Cardiac fibroblast (primary cell): ENCODE measurements at regions not wholly inside any gene's neighbourhood (a gene's known extent, or its start where the extent isn't known, plus 50 kb on each side); places are given as distances from the start of the nearest gene placed in this dataset.
"Not testable (repeated sequence)": the region's sequence is repeated elsewhere in the genome, so short reads cannot be mapped to it uniquely, and the experiment has no call there.

Experiments used
- DNase-seq, 2 donors: peaks; one replicate each; pipeline versions ENCODE4 v3.0.0 to v3.0.0-alpha.2; 2010; ENCODE audit warnings: low read depth in 2 of 2
- H3K4me3 ChIP-seq, 2 donors: replicated peaks in 1 of 2; 1 replicate in 1 of 2; 2 replicates in 1 of 2; pipeline ENCODE4 v1.5.1; 2011; ENCODE audit warnings: low read depth in 2 of 2, low read length in 2 of 2, mild to moderate bottlenecking in 2 of 2, moderate library complexity in 1 of 2
- CTCF ChIP-seq: IDR thresholded peaks from one replicate; pipeline ENCODE4 v1.5.1; 2011; ENCODE audit warnings: low read depth, mild to moderate bottlenecking, low read length, inconsistent platforms

DNA sequence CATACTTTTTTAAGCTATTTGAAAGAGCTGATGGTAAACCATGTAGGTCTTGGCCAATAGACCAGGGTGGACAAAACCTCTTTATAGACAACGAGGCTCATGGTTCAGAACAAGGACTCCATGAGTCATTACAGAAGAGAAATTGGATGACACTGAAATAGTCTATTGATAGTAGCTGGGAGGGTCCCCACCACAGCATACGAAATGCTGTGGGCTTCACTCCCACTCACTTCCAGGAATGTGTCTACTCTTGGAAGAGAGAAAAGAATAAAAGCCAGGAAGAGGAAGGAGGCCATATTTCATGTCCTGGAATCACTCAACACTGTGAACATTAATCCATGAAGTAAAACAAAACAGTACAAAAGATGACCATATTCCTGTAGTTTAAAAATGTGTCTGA is 82.3 kb upstream of the MXRA5 start:
- TF ChIP-seq CTCF, result no peak
- no peak for DNase-seq

DNA sequence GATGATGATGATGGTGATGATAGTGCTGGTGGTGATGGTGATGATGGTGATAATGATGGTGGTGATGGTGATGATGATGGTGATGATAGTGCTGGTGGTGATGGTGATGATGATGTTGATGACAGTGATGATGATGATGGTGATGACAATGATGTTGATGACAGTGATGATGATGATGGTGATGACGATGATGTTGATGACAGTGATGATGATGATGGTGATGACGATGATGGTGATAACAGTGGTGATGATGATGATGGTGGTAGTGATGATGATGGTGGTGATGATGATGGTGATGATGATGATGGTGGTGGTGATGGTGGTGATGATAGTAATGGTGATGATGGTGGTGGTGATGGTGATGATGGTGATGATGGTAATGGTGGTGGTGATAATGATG is 80.1 kb upstream of the MXRA5 start:
- TF ChIP-seq CTCF, result no peak
- no peak for DNase-seq
- no peak overlapping the region for H3K4me3 ChIP-seq

More for the DNA sequence above, 82.3 kb upstream of the MXRA5 start:
- H3K4me3 ChIP-seq, result no peak overlapping the region

GRCh38 chrX:3425031-3425430 is 78.6 kb upstream of the MXRA5 start:
- no peak for TF ChIP-seq CTCF
- H3K4me3 ChIP-seq, result no peak overlapping the region
- DNase-seq, result no peak

GRCh38 chrX:3420316-3420715 is 73.9 kb upstream of the MXRA5 start:
- DNase-seq, result no peak
- no peak for TF ChIP-seq CTCF
- no peak overlapping the region for H3K4me3 ChIP-seq

GRCh38 chrX:3415011-3415410 is 68.6 kb upstream of the MXRA5 start:
- no peak for TF ChIP-seq CTCF
- DNase-seq, result no peak
- H3K4me3 ChIP-seq, result no peak overlapping the region

DNA sequence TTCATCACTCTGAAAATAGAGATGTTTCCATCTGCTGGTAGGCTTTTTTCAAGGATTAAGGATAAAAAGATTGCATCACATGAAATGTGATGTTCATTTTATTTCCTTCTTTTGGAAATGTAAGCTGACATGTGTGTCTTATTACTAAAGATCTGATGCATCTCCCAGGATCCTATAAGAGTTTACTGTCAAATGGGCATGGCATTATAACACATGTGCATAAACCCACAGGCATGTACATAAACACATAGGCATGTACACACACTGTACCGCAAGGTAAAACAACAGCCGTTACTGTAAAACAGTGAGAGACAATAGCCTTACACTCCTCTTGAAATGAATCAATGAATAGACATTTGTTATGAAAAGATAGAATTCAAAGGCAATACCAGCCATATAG is 65.2 kb upstream of the MXRA5 start:
- DNase-seq, H3K4me3 ChIP-seq: not testable (repeated sequence)

GRCh38 chrX:3409936-3410335 is 63.5 kb upstream of the MXRA5 start:
- DNase-seq, result not testable (repeated sequence)

GRCh38 chrX:3407781-3408180 is 61.3 kb upstream of the MXRA5 start:
- no peak for TF ChIP-seq CTCF
- DNase-seq, result no peak
- no peak overlapping the region for H3K4me3 ChIP-seq

More at GRCh38 chrX:3409936-3410335, 63.5 kb upstream of the MXRA5 start:
- not testable (repeated sequence) for H3K4me3 ChIP-seq
